Gastrocnemius medialis (tissue), 4 donors: ENCODE measurements at regions not wholly inside any gene's neighbourhood (a gene's known extent, or its start where the extent isn't known, plus 50 kb on each side); places are given as distances from the start of the nearest gene placed in this dataset.
"Not testable (repeated sequence)": the region's sequence is repeated elsewhere in the genome, so short reads cannot be mapped to it uniquely, and the experiment has no call there.

ENCODE experiments used
- ATAC-seq, 2 donors: fragments of 150-250 bp; one replicate each; pipeline ENCODE4 v1.9.1; 2016
- DNase-seq, 2 donors: peaks; one replicate each; pipeline ENCODE4 v3.0.0-alpha.2; 2019
- H3K27ac ChIP-seq, 4 donors: fragments of 200-600 bp; sonication (generic); 1 replicate in 1 of 4; 2 replicates in 3 of 4; pipeline ENCODE4 v1.5.1; 2016 to 2018; ENCODE audit warnings: mild to moderate bottlenecking in 2 of 4, moderate library complexity in 1 of 4
- H3K27me3 ChIP-seq, 3 donors: fragments of 200-600 bp; sonication (generic) in 2 of 3; 1 replicate in 1 of 3; 2 replicates in 2 of 3; pipeline versions ENCODE4 v1.5.1 to v1.6.0; 2016 to 2019; ENCODE audit warnings: mild to moderate bottlenecking in 1 of 3, moderate library complexity in 1 of 3
- H3K36me3 ChIP-seq, 2 donors: fragments of 200-600 bp; sonication (generic) in 1 of 2; one replicate each; pipeline ENCODE4 v1.5.1; 2017 to 2018
- H3K4me1 ChIP-seq, 2 donors: fragments of 200-600 bp; sonication (generic) in 1 of 2; one replicate each; pipeline ENCODE4 v1.5.1; 2016 to 2017; ENCODE audit warnings: mild to moderate bottlenecking in 2 of 2
- H3K4me3 ChIP-seq, 4 donors: fragments of 200-600 bp; sonication (generic) in 3 of 4; 1 replicate in 1 of 4; 2 replicates in 3 of 4; pipeline ENCODE4 v1.5.1; 2016 to 2019; ENCODE audit warnings: mild to moderate bottlenecking in 2 of 4
- H3K9me3 ChIP-seq, 3 donors: fragments of 200-600 bp; sonication (generic) in 2 of 3; 1 replicate in 1 of 3; 2 replicates in 2 of 3; pipeline ENCODE4 v1.5.1; 2016 to 2019
- POLR2A ChIP-seq, 2 donors: fragments of 450-650 bp; IDR thresholded peaks; one replicate each; pipeline ENCODE4 v1.6.1; 2017; ENCODE audit warnings: antibody characterized with exemption in 2 of 2, mild to moderate bottlenecking in 2 of 2, moderate library complexity in 2 of 2
- in situ Hi-C, 4 donors: fragments of 200-750 bp; cut with MboI; loops; one replicate each; pipeline versions ENCODE4 v1.15.0 to v1.8.0; 2017; ENCODE audit warnings: low sequenced_read_pairs in 4 of 4
- intact Hi-C: fragments of 100-400 bp; cut with DNase I; formaldehyde crosslinking; loops from one replicate; pipeline ENCODE4 v1.15.1; 2023; ENCODE audit warnings: low total_unique reads
- TF ChIP-seq, protein P1 (sequence below), 5 experiments: fragments of 450-650 bp in 3 of 5; fragments of 200-600 bp in 2 of 5; sonication (generic) in 2 of 5; IDR thresholded peaks in 4 of 5; conservative IDR thresholded peaks in 1 of 5; 1 replicate in 4 of 5; 2 replicates in 1 of 5; pipeline ENCODE4 v1.5.1; 2016 to 2019; ENCODE audit warnings: antibody characterized with exemption in 5 of 5, mild to moderate bottlenecking in 3 of 5, moderate library complexity in 3 of 5

DNA sequence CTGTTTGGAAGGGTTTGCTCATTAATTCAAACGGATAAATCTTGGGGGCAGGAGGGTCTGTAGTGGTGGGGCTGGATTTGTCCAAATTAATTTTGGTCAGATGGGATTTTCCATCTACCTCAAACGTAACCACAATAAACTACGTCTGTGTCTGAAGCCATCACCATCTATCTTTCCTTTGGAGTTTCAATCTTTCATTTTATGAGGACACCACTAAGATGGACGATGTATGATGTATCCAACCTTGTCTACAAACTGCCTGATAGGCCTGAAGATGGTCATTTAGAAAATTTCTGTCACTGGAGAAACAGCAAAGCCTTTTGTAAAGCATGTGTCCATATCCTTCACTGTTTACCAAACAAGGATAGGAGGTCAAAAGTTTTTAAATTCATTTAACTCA lies 138.6 kb upstream of the MARCKS start:
- Histone ChIP-seq H3K27me3 (no peaks in the 10 kb centered on the region), H3K4me3 (no peak overlapping the region), H3K27ac (no peak overlapping the region), H3K9me3 (no peaks in the 10 kb centered on the region), H3K4me1 (no peaks in the 10 kb centered on the region), H3K36me3 (no peaks in the 10 kb centered on the region)
- in situ Hi-C loops (no loop called here), intact Hi-C loops (no loop called here)
- ATAC-seq: no peak
- TF ChIP-seq POLR2A (IDR thresholded peaks at IDR 0.05): no peak
- TF ChIP-seq, protein P1, sequence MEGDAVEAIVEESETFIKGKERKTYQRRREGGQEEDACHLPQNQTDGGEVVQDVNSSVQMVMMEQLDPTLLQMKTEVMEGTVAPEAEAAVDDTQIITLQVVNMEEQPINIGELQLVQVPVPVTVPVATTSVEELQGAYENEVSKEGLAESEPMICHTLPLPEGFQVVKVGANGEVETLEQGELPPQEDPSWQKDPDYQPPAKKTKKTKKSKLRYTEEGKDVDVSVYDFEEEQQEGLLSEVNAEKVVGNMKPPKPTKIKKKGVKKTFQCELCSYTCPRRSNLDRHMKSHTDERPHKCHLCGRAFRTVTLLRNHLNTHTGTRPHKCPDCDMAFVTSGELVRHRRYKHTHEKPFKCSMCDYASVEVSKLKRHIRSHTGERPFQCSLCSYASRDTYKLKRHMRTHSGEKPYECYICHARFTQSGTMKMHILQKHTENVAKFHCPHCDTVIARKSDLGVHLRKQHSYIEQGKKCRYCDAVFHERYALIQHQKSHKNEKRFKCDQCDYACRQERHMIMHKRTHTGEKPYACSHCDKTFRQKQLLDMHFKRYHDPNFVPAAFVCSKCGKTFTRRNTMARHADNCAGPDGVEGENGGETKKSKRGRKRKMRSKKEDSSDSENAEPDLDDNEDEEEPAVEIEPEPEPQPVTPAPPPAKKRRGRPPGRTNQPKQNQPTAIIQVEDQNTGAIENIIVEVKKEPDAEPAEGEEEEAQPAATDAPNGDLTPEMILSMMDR (IDR thresholded peaks at IDR 0.05 in 4 of 5, conservative IDR thresholded peaks at IDR 0.05 in 1 of 5): no peak
- DNase-seq: no peak

DNA sequence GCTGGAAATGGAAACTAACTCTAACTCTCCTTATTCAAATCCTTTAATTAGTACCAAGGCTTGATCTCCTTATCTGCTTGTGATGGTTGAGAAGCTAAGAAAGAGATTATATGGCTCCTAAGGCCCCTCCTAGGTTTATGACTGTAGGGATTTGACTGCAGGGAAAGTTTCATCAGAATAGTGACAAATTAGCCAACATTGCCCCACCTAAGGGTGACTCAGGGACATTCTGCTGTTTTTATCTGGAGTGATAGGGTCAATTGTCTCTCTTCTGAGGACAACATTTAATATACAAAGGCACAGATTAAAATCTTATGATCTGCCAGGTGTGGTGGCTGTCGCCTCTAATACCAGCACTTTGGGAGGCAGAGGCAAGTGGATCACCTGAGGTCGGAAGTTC lies 138.1 kb upstream of the MARCKS start:
- Histone ChIP-seq H3K4me1 (no peaks in the 10 kb centered on the region), H3K27ac (no peak overlapping the region), H3K4me3 (no peak overlapping the region), H3K36me3 (no peaks in the 10 kb centered on the region), H3K9me3 (no peaks in the 10 kb centered on the region), H3K27me3 (no peaks in the 10 kb centered on the region)
- no peak for TF ChIP-seq POLR2A (IDR thresholded peaks at IDR 0.05)
- TF ChIP-seq, protein P1 (IDR thresholded peaks at IDR 0.05 in 4 of 5, conservative IDR thresholded peaks at IDR 0.05 in 1 of 5): no peak
- DNase-seq (no peak), ATAC-seq (peak; percentile 39 to 51)
- intact Hi-C loops: no loop called here
- in situ Hi-C loops: no loop called here

DNA sequence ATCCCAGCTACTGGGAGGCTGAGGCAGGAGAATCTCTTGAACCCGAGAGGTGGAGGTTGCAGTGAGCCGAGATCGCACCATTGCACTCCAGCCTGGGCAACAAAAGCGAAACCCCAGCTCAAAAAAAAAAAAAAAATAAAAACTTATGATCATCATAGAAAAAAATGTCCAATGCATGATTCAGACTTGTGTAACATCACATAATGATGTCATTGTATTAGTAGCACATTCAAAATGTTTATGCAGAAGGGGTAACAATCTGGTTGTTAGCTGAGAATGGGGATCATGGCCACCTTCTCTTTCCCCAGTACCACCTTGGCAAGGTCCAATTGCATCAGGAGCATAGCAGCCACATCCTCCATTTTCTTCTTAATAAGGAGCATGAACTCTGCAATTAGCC lies 137.6 kb upstream of the MARCKS start:
- Histone ChIP-seq H3K36me3 (no peaks in the 10 kb centered on the region), H3K9me3 (no peaks in the 10 kb centered on the region), H3K4me3 (no peak overlapping the region), H3K27me3 (no peaks in the 10 kb centered on the region), H3K4me1 (no peaks in the 10 kb centered on the region), H3K27ac (no peak overlapping the region)
- no peak for TF ChIP-seq POLR2A (IDR thresholded peaks at IDR 0.05)
- TF ChIP-seq, protein P1 (IDR thresholded peaks at IDR 0.05 in 4 of 5, conservative IDR thresholded peaks at IDR 0.05 in 1 of 5): no peak
- in situ Hi-C loops (no loop called here), intact Hi-C loops (no loop called here)
- ATAC-seq: no peak
- no peak for DNase-seq

DNA sequence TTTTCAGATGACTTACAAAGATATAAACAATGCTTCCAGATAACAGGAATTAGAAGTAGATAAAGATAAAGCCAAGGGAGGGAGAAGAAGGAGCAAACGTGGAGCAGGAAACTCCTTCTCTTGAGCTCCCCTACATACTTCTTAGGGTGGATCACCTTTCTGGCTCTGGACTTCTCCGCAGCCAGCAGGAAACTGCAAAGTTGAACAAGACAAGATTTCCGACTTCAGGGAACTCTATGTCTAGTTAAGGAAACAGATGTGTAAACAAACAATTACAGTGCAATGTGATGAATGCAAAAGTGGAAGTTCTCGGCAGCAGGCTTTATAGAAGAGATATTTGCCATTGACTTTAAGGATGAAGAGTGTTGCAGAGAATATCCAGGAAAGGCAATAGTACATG lies 134.0 kb upstream of the MARCKS start:
- Histone ChIP-seq H3K9me3 (no peaks in the 10 kb centered on the region), H3K4me3 (no peak overlapping the region), H3K27ac (no peak overlapping the region), H3K36me3 (no peaks in the 10 kb centered on the region), H3K4me1 (no peaks in the 10 kb centered on the region), H3K27me3 (no peaks in the 10 kb centered on the region)
- in situ Hi-C loops (no loop called here), intact Hi-C loops (no loop called here)
- no peak for DNase-seq
- ATAC-seq: no peak
- TF ChIP-seq, protein P1 (IDR thresholded peaks at IDR 0.05 in 4 of 5, conservative IDR thresholded peaks at IDR 0.05 in 1 of 5): no peak
- no peak for TF ChIP-seq POLR2A (IDR thresholded peaks at IDR 0.05)

DNA sequence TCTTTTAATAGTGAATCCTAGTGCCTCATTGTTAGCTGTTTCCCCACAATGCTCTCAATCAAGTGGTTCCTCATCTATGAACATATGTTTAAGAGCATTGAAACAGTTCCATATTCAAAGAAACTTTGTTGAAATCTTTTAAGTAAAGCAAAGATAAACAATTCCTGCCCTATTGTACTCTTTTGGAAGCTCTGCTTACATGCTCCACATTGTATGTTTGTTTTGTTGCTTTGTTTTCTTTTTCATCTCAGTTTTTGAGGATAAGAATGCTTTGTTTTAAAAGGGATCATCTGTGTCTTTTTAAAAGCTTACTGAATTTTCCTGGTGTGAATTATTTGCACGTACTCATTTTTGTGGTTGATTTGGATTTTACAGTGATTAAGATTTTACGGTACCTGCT lies 132.2 kb upstream of the MARCKS start:
- H3K4me1 ChIP-seq, H3K27me3 ChIP-seq, DNase-seq, H3K9me3 ChIP-seq, H3K4me3 ChIP-seq, H3K27ac ChIP-seq, in situ Hi-C loops, ATAC-seq, H3K36me3 ChIP-seq, intact Hi-C loops: not testable (repeated sequence)
